ENCODE measurements at regions not wholly inside any gene's neighbourhood (a gene's known extent, or its start where the extent isn't known, plus 50 kb on each side); places are given as distances from the start of the nearest gene placed in this dataset.

- TF ChIP-seq PITX1 (CRISPR knock-in tag; IDR thresholded peaks at IDR 0.05) (no peak), KLF11 (CRISPR knock-in tag; IDR thresholded peaks at IDR 0.05) (no peak), KLF6 (CRISPR knock-in tag; IDR thresholded peaks at IDR 0.05) (no peak)
These were observed 339.2 kb upstream of the JAG1 start (continued) for GRCh38 chr20:11012975-11013374.

- Histone ChIP-seq H2AFZ (ENCODE audit: low read length) (no peak overlapping the region), H3K4me2 (ENCODE audit: low read depth, low read length) (no peak overlapping the region), H3K4me1 (ENCODE audit: insufficient read depth, low read length) (no peaks in the 10 kb centered on the region), H3K9me3 (ENCODE audit: low read length) (no peaks in the 10 kb centered on the region), H3K79me2 (ENCODE audit: insufficient read depth, low read length) (no peaks in the 10 kb centered on the region), H3K27me3 (ENCODE audit: control insufficient read depth in 1 of 2, insufficient read depth in 2 of 2, low read length in 2 of 2) (0 out of 5 replicates have a peak, but pooled peaks cover 0 to 3% of the 10 kb centered on the region in 2 experiments), H3K9ac (ENCODE audit: insufficient read depth, low read depth, low read length) (no peak overlapping the region), H4K20me1 (ENCODE audit: insufficient read depth, low read length) (no peaks in the 10 kb centered on the region), H3K36me3 (replicated peaks in 1 of 2; ENCODE audit: control insufficient read depth in 1 of 2, insufficient read depth in 2 of 2, low read length in 2 of 2) (no peaks in the 10 kb centered on the region), H3K4me3 (replicated peaks in 1 of 3; ENCODE audit: insufficient read depth in 1 of 3, low read depth in 2 of 3, low read length in 3 of 3) (no peak overlapping the region), H3K27ac (ENCODE audit: extremely low read length, insufficient read depth, low read length) (no peak overlapping the region)
- ChIA-PET CTCF (ENCODE audit: low intra/inter-chr PET ratio, low total read pairs) (no interaction called here), POLR2A (no interaction called here)
- BruUV-seq (replicated peaks) = no TSS peak
- intact Hi-C loops (cut with micrococcal nuclease; ENCODE audit: unreplicated experiment) = no loop called here
- in situ Hi-C loops (cut with HindIII; ENCODE audit: extremely low pct_ligation_motif_present, low pct_unique_long_range_greater_than_20kb) = no loop called here
- DNase-seq (ENCODE audit: low spot score) (no peak), ATAC-seq (no peak), FAIRE-seq (no peak)
- 0% methylated on average over 1 of the region's 1 CpG for WGBS (ENCODE audit: low lambda C conversion rate)
- TF ChIP-seq LRRFIP1 (CRISPR knock-in tag; conservative IDR thresholded peaks at IDR 0.05) = no peak
- no peak for TF ChIP-seq TBX2 (CRISPR knock-in tag; IDR thresholded peaks at IDR 0.05; ENCODE audit: borderline replicate concordance)
- TF ChIP-seq MTF1 (CRISPR knock-in tag; IDR thresholded peaks at IDR 0.05) = no peak
- TF ChIP-seq PRMT3 (CRISPR knock-in tag; IDR thresholded peaks at IDR 0.05; ENCODE audit: borderline replicate concordance, low read depth) = no peak
- no peak for TF ChIP-seq ZNF512B (CRISPR knock-in tag; IDR thresholded peaks at IDR 0.05; ENCODE audit: borderline replicate concordance)
- no peak for TF ChIP-seq ZNF580 (CRISPR knock-in tag; IDR thresholded peaks at IDR 0.05; ENCODE audit: borderline replicate concordance, low read depth)
- TF ChIP-seq E2F2 (CRISPR knock-in tag; IDR thresholded peaks at IDR 0.05; ENCODE audit: borderline replicate concordance) = no peak
- TF ChIP-seq REXO4 (CRISPR knock-in tag; IDR thresholded peaks at IDR 0.05; ENCODE audit: borderline replicate concordance) = no peak
- TF ChIP-seq MYC (CRISPR knock-in tag; IDR thresholded peaks at IDR 0.05; ENCODE audit: borderline replicate concordance) = no peak
- TF ChIP-seq ZEB1 (IDR thresholded peaks at IDR 0.05; ENCODE audit: insufficient replicate concordance, low read depth) = no peak
- TF ChIP-seq CCAR2 (optimal IDR thresholded peaks at IDR 0.05; ENCODE audit: low read depth, low read length) = no peak
- no peak for TF ChIP-seq POGZ (CRISPR knock-in tag; IDR thresholded peaks at IDR 0.05)
These were observed 340.0 kb upstream of the JAG1 start for GRCh38 chr20:11013801-11014200.
